ENCODE measurements at regions not wholly inside any gene's neighbourhood (a gene's known extent, or its start where the extent isn't known, plus 50 kb on each side); places are given as distances from the start of the nearest gene placed in this dataset.

- no peak overlapping the region for H3K27ac ChIP-seq
- no peak for DNase-seq (ENCODE audit: low spot score in 2 of 2)
- H3K4me3 ChIP-seq: no peak overlapping the region
- TF ChIP-seq CTCF (IDR thresholded peaks at IDR 0.05) (no peak), POLR2AphosphoS5 (IDR thresholded peaks at IDR 0.05) (no peak), POLR2A (IDR thresholded peaks at IDR 0.05) (no peak)
- intact Hi-C loops (cut with DNase I; ENCODE audit: low total_unique reads): loop anchor here (5.0 kb wide), 1 partner anchor 185 kb away; no protein-coding TSS in a partner anchor
- no peaks in the 10 kb centered on the region for H3K27me3 ChIP-seq
- no peaks in the 10 kb centered on the region for H3K9me3 ChIP-seq
- H3K4me1 ChIP-seq: no peaks in the 10 kb centered on the region
- H3K36me3 ChIP-seq: no peaks in the 10 kb centered on the region
Observed at GRCh38 chr2:146252119-146252518, 1592.7 kb upstream of the ACVR2A start.

GRCh38 chr2:146251328-146251727 is 1593.5 kb upstream of the ACVR2A start:
- TF ChIP-seq POLR2A (IDR thresholded peaks at IDR 0.05) (no peak), POLR2AphosphoS5 (IDR thresholded peaks at IDR 0.05) (no peak), CTCF (IDR thresholded peaks at IDR 0.05) (no peak)
- no peak overlapping the region for H3K27ac ChIP-seq
- no peak for DNase-seq (ENCODE audit: low spot score in 2 of 2)
- no peaks in the 10 kb centered on the region for H3K9me3 ChIP-seq
- no peaks in the 10 kb centered on the region for H3K4me1 ChIP-seq
- no peaks in the 10 kb centered on the region for H3K36me3 ChIP-seq
- no peaks in the 10 kb centered on the region for H3K27me3 ChIP-seq
- intact Hi-C loops (cut with DNase I; ENCODE audit: low total_unique reads): loop anchor here (5.0 kb wide), 1 partner anchor 184 kb away; no protein-coding TSS in a partner anchor
- H3K4me3 ChIP-seq: no peak overlapping the region

GRCh38 chr2:146246736-146247523 is 1597.9 kb upstream of the ACVR2A start:
- no peak overlapping the region for H3K4me3 ChIP-seq
- no peaks in the 10 kb centered on the region for H3K36me3 ChIP-seq
- no peak overlapping the region for H3K27ac ChIP-seq
- intact Hi-C loops (cut with DNase I; ENCODE audit: low total_unique reads): no loop called here
- H3K9me3 ChIP-seq: no peaks in the 10 kb centered on the region
- H3K27me3 ChIP-seq: no peaks in the 10 kb centered on the region
- no peak for DNase-seq (ENCODE audit: low spot score in 2 of 2)
- TF ChIP-seq CTCF (IDR thresholded peaks at IDR 0.05) (no peak), POLR2AphosphoS5 (IDR thresholded peaks at IDR 0.05) (no peak), POLR2A (IDR thresholded peaks at IDR 0.05) (no peak)
- H3K4me1 ChIP-seq: no peaks in the 10 kb centered on the region

GRCh38 chr2:146246002-146246735 is 1598.7 kb upstream of the ACVR2A start:
- H3K27ac ChIP-seq: no peak overlapping the region
- no peaks in the 10 kb centered on the region for H3K36me3 ChIP-seq
- no peak for TF ChIP-seq POLR2AphosphoS5 (IDR thresholded peaks at IDR 0.05)
- no peak for TF ChIP-seq CTCF (IDR thresholded peaks at IDR 0.05)
- intact Hi-C loops (cut with DNase I; ENCODE audit: low total_unique reads): no loop called here
- H3K4me1 ChIP-seq: no peaks in the 10 kb centered on the region
- H3K4me3 ChIP-seq: no peak overlapping the region
- no peak for DNase-seq (ENCODE audit: low spot score in 2 of 2)
- no peaks in the 10 kb centered on the region for H3K9me3 ChIP-seq
- no peaks in the 10 kb centered on the region for H3K27me3 ChIP-seq

GRCh38 chr2:146244830-146245229 is 1600.0 kb upstream of the ACVR2A start:
- TF ChIP-seq POLR2A (IDR thresholded peaks at IDR 0.05): no peak
- Histone ChIP-seq H3K4me3 (no peak overlapping the region), H3K4me1 (no peaks in the 10 kb centered on the region), H3K9me3 (no peaks in the 10 kb centered on the region), H3K27me3 (no peaks in the 10 kb centered on the region), H3K27ac (no peak overlapping the region), H3K36me3 (no peaks in the 10 kb centered on the region)
- intact Hi-C loops (cut with DNase I; ENCODE audit: low total_unique reads): no loop called here
- DNase-seq (ENCODE audit: low spot score in 2 of 2): no peak
